AG04450 (cell line): ENCODE measurements at regions not wholly inside any gene's neighbourhood (a gene's known extent, or its start where the extent isn't known, plus 50 kb on each side); places are given as distances from the start of the nearest gene placed in this dataset.

ENCODE experiments used
- CTCF ChIA-PET: fragments of 300-600, 350-600 bp; formaldehyde crosslinking; extraction: SDS; loops from one replicate; lab custom pipeline; 2022; ENCODE audit warnings: antibody characterized with exemption, inconsistent platforms; lab: Charles Lee
- POLR2A ChIA-PET: fragments of 350-600 bp; formaldehyde crosslinking; extraction: SDS; loops from one replicate; lab custom pipeline; 2021; ENCODE audit warnings: antibody characterized with exemption, inconsistent platforms; lab: Yijun Ruan, JAX
- DNase-seq: peaks from one replicate; pipeline ENCODE4 v3.0.0-alpha.2; 2011; ENCODE audit warnings: low read depth, low spot score
- H3K27ac ChIP-seq: one replicate; pipeline ENCODE4 v1.5.1; 2012; ENCODE audit warnings: low read depth, low read length, control low read depth
- H3K27me3 ChIP-seq: one replicate; pipeline ENCODE4 v1.6.0; 2012; ENCODE audit warnings: low read length; ENCODE audit not compliant: control insufficient read depth, insufficient read depth
- H3K4me3 ChIP-seq: 2 replicates; pipeline ENCODE4 v1.5.1; 2011; ENCODE audit warnings: mild to moderate bottlenecking, low read depth, low read length, control low read depth
- H3K9me3 ChIP-seq: 2 replicates; pipeline ENCODE4 v1.5.1; 2012; ENCODE audit warnings: low read length; ENCODE audit not compliant: control insufficient read depth, insufficient read depth
- CTCF ChIP-seq: IDR thresholded peaks from 2 replicates; pipeline ENCODE4 v1.5.1; 2011; ENCODE audit warnings: low read depth, low read length, control low read depth, inconsistent platforms

GRCh38 chr3:13206799-13207577 is 133.8 kb upstream of the IQSEC1 start:
- Histone ChIP-seq H3K27me3 (peaks cover 13% of the 10 kb centered on the region), H3K4me3 (no peak overlapping the region), H3K27ac (no peak overlapping the region), H3K9me3 (no peaks in the 10 kb centered on the region; the same call in 1 of the 2 replicates)
- no peak for TF ChIP-seq CTCF
- DNase-seq = no peak
- POLR2A ChIA-PET = no interaction called here
- CTCF ChIA-PET = no interaction called here

GRCh38 chr3:13205567-13206143 is 132.4 kb upstream of the IQSEC1 start:
- Histone ChIP-seq H3K27ac (no peak overlapping the region), H3K27me3 (peaks cover 13% of the 10 kb centered on the region), H3K9me3 (no peaks in the 10 kb centered on the region; the same call in 1 of the 2 replicates), H3K4me3 (no peak overlapping the region)
- no peak for TF ChIP-seq CTCF
- ChIA-PET CTCF (no interaction called here), POLR2A (no interaction called here)
- no peak for DNase-seq

GRCh38 chr3:13204177-13204581 is 130.9 kb upstream of the IQSEC1 start:
- CTCF ChIA-PET = no interaction called here
- DNase-seq = no peak
- Histone ChIP-seq H3K4me3 (no peak overlapping the region), H3K27ac (no peak overlapping the region), H3K9me3 (no peaks in the 10 kb centered on the region; the same call in 1 of the 2 replicates), H3K27me3 (peaks cover 20% of the 10 kb centered on the region)
- POLR2A ChIA-PET = no interaction called here
- no peak for TF ChIP-seq CTCF

- Histone ChIP-seq H3K27me3 (peaks cover 20% of the 10 kb centered on the region), H3K9me3 (no peaks in the 10 kb centered on the region; the same call in 1 of the 2 replicates), H3K4me3 (no peak overlapping the region), H3K27ac (no peak overlapping the region)
- no peak for TF ChIP-seq CTCF
- CTCF ChIA-PET = no interaction called here
- POLR2A ChIA-PET = no interaction called here
- no peak for DNase-seq
Measured at GRCh38 chr3:13203398-13204176, 130.4 kb upstream of the IQSEC1 start.
